Stimulated activated CD8-positive, alpha-beta memory T cell treated with anti-CD3 and anti-CD28 coated beads, Interleukin-4, amount 100 ng/mL, for 48 hours (primary cell): ENCODE measurements at regions not wholly inside any gene's neighbourhood (a gene's known extent, or its start where the extent isn't known, plus 50 kb on each side); places are given as distances from the start of the nearest gene placed in this dataset.

Experiments used
- DNase-seq: peaks from one replicate; pipeline ENCODE4 v3.0.0-alpha.2; 2020

- DNase-seq: no peak
Observed at GRCh38 chr13:106683918-106684317, 116.0 kb upstream of the ARGLU1 start.

DNA sequence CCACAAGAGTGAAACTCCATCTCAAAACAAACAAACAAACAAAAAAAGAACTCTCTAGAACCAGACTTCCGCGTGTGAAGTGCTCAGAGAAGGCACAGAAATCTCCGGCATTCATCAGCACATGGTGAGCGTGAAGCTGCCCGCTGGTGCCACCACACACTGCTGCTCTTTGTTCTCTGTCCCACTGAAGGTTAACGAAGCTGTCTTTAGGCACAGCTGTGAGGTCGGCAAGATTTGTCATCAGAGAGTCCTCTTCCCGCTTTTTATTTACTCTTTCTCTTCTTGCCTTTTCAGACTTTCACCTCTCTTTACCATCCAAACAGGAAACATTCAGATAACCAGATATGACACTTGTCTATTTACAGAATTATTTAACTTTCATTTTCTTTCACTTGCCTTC is 115.2 kb upstream of the ARGLU1 start:
- no peak for DNase-seq

GRCh38 chr13:106681997-106682396 is 114.1 kb upstream of the ARGLU1 start:
- DNase-seq: no peak

GRCh38 chr13:106681536-106681935 is 113.6 kb upstream of the ARGLU1 start:
- no peak for DNase-seq

- DNase-seq: no peak
Observed at GRCh38 chr13:106680796-106681472, 113.0 kb upstream of the ARGLU1 start.

GRCh38 chr13:106678646-106679418 is 110.9 kb upstream of the ARGLU1 start:
- DNase-seq: no peak

DNA sequence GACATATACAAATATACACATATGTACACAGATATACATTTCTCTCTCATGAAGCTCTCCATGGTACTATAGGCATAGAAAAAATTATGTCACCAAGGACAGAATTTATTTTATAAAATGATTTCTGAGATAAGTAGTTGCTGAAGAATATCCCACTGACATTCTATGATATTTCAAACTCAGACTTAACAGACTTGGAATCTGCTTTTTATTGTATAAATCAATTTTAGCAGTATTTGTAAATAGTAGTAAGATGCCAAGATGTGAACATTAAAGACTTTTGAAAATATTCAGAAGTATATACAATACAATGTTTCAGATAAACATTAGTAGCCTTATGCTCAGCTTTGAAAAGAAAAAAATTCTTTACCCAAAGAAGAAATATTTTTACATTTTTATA is 107.4 kb upstream of the ARGLU1 start:
- DNase-seq: no peak

- no peak for DNase-seq
Observed at GRCh38 chr13:106660746-106661625, 93.0 kb upstream of the ARGLU1 start.

DNA sequence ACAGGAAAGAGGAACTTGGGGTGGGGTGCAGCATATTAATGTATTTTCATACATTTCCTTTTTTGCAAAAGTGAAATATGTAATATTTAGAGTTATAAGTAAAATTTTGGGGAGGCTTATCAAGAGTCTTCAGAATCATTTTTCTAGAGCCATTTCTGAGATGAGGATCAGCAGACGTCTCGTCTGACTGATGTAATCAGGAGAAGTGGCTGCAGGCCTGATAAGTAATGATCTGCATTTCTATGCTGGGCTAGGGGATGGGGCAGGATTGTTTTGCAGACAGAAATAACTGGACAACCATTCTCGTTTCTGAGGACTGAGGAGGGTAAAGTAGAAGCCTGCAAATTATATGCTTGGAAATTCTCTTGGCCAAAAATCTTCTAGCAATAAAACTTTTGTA is 89.2 kb upstream of the ARGLU1 start:
- DNase-seq: no peak

GRCh38 chr13:106656186-106656585 is 88.2 kb upstream of the ARGLU1 start:
- no peak for DNase-seq

DNA sequence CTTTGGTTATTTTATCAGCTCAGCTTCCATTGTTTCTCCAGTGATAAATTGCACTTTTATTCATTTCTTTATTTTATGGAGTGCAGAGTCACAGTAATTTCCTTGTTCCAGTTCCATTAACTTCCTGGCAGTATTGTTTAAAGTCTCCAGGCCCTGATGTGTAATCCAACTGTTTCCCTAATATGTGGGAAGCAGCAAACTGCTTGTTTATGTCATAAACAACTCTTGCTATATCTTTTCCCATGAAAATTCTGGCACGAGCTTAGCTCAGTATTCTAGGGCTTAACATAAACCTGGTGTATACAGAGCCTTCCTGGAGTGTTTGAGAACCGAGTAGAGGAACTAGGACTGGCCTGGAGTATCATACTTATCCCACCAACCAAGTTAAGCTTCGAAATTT is 83.5 kb upstream of the ARGLU1 start:
- no peak for DNase-seq

- DNase-seq: no peak
Observed at GRCh38 chr13:106650690-106651205, 82.8 kb upstream of the ARGLU1 start.

- no peak for DNase-seq
Observed at GRCh38 chr13:106649495-106649894, 81.6 kb upstream of the ARGLU1 start.

GRCh38 chr13:106640515-106640914 is 72.6 kb upstream of the ARGLU1 start:
- DNase-seq: no peak

GRCh38 chr13:106637519-106637918 is 69.6 kb upstream of the ARGLU1 start:
- DNase-seq: no peak

DNA sequence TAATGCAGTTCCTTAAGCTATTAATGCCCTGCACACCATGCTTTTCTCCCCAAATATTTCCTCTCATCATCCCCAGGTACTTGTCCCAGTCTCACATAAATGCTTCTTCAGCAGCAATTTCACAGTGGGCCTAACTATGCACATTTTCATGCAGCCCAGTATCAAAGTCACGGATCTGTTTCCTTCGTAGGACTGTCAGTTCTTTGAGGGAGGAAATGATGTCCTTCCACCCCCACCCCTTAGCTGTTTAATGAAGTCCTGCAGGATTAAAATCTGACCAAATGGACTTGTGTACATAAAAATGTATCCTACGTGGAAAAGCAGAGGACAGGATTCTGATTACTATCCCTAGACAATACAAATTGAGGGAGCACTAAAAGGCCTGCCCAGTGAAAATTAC is 68.6 kb upstream of the ARGLU1 start:
- DNase-seq: no peak

GRCh38 chr13:106635616-106636015 is 67.7 kb upstream of the ARGLU1 start:
- no peak for DNase-seq

GRCh38 chr13:106633321-106633720 is 65.4 kb upstream of the ARGLU1 start:
- DNase-seq: no peak

DNA sequence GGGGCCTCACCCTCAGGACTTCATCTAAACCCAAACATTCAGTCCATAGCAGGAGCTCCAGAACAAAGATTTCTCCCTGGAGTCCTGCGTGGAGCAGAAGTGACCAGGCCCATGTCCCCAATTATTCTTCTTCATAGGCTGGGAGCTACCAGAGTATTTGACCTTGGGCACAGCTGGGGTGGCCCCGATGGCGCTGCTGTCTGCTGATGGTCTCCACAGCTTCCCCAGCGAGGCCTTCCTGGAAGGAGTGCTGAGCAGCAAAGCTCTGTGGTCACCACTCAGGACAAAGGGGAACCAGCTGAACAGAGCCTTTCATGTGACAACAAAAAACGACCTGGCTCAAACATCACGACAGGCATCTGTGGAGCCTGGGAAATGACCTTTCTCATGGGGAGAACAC is 62.7 kb upstream of the ARGLU1 start:
- no peak for DNase-seq

DNA sequence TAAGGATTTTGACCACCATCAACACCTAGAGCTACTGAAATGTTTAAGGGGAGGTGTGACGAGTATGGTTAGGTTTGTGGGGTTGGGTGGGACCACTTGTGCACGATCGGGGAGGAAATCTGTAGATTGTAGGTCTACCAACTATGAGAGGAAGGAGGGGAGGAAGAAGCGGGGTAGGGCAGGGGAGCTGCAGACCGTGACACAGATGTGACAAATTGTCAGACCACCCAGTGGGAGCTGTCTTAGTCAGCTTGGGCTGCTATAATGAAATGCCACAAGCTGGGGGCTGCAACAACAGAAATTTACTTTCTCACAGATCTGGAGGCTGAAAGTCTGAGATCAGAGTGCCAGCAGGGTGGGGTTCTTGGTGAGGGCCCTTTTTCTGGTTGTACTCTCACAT is 62.2 kb upstream of the ARGLU1 start:
- DNase-seq: no peak

DNA sequence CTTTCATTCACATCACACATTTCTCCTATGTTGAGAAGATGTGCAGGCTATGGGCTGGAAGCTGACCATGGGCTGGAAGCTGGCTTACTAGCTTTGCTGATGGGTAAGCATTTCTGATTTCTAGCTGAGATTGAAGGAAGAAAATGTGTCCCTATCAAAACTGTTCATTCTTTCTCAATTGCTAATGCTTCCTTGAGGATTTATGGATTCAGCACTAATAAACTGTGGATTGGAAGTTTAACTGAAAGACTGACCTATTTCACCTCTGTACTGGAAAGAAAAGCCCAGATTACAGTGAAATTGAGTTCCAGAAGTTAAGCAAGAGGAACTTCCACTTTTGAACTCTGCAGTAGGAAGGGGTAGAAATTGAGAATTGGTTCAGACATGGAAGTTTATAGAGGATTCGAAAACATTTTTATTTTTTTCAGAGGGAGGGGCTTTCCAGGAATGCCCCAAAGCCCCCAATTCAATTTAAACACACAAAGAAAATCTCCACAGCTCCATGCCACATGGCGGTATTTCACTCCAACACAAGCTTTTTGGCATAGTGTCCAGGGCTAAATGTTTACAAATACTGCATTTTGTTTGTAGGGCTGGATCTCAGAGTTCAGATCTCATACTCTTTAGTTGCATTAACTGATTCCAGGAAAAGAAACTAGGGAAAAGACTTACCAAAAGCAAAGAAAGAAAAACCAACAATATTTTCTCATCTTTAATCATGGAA is 61.2 kb upstream of the ARGLU1 start:
- no peak for DNase-seq

DNA sequence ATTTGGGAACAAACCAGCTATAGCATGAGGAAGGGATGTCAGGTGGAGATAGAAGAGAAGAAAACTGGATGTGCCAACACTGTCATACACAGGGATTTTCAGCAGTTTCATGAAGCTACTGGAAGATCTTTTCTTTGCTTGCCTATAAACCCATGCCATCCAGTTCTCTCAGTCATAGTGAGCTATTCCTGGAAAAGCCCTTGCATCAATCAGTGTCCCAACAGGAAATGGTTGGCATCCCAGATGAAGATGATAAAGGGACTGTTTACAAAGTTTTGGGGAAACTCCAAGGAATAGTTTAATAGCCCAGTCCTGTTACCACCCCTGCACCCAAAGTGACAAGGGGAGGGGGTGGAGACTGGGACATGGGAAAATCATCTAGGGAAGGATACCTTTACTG is 58.5 kb upstream of the ARGLU1 start:
- no peak for DNase-seq

DNA sequence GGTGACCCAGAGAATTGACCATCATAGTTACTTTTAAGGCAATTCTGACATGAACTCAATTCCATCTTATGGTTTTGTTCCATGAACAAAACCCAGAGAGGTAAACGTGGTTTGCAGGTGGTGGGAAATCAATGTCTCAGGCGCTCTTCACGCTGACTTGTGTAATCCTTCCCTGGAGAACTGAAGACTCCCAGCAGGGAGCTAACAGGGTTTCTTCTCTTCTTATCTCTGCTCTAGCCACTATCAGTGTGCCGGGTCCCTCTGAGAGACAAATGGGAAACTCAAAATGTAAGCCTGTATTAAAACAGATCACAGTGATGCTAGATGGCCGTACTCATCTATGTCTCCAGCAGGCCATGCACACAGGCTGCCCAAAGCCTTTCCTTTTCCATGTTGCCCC is 57.6 kb upstream of the ARGLU1 start:
- no peak for DNase-seq
